ENCODE measurements at regions not wholly inside any gene's neighbourhood (a gene's known extent, or its start where the extent isn't known, plus 50 kb on each side); places are given as distances from the start of the nearest gene placed in this dataset.

- H4K20me1 ChIP-seq (ENCODE audit: low read depth, low read length), result no peaks in the 10 kb centered on the region
- H3K36me3 ChIP-seq (ENCODE audit: low read length), result no peaks in the 10 kb centered on the region
- no peak overlapping the region for H2AFZ ChIP-seq (ENCODE audit: low read depth, low read length, severe bottlenecking)
- H3F3A ChIP-seq (ENCODE audit: insufficient read depth), result no peaks in the 10 kb centered on the region
- H3K27ac ChIP-seq (ENCODE audit: low read depth, low read length), result no peak overlapping the region
- H3K9me2 ChIP-seq (replicated peaks; ENCODE audit: insufficient read depth, low read length), result no peaks in the 10 kb centered on the region
- H3K4me3 ChIP-seq (ENCODE audit: insufficient read depth, low read length, poor library complexity, severe bottlenecking), result no peak overlapping the region
- H3K9me3 ChIP-seq (ENCODE audit: insufficient read depth, low read length), result no peaks in the 10 kb centered on the region
- H3K9ac ChIP-seq (ENCODE audit: low read length), result no peak overlapping the region
- no peaks in the 10 kb centered on the region for H3K27me3 ChIP-seq (ENCODE audit: low read length)
- no peaks in the 10 kb centered on the region for H3K79me2 ChIP-seq (ENCODE audit: insufficient read depth, low read length)
- TF ChIP-seq, protein P1, sequence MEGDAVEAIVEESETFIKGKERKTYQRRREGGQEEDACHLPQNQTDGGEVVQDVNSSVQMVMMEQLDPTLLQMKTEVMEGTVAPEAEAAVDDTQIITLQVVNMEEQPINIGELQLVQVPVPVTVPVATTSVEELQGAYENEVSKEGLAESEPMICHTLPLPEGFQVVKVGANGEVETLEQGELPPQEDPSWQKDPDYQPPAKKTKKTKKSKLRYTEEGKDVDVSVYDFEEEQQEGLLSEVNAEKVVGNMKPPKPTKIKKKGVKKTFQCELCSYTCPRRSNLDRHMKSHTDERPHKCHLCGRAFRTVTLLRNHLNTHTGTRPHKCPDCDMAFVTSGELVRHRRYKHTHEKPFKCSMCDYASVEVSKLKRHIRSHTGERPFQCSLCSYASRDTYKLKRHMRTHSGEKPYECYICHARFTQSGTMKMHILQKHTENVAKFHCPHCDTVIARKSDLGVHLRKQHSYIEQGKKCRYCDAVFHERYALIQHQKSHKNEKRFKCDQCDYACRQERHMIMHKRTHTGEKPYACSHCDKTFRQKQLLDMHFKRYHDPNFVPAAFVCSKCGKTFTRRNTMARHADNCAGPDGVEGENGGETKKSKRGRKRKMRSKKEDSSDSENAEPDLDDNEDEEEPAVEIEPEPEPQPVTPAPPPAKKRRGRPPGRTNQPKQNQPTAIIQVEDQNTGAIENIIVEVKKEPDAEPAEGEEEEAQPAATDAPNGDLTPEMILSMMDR (IDR thresholded peaks at IDR 0.05; ENCODE audit: insufficient read depth, low read length, poor library complexity, severe bottlenecking), result no peak
- no peak for TF ChIP-seq EZH2phosphoT487 (conservative IDR thresholded peaks at IDR 0.05; ENCODE audit: low read length)
- no peak overlapping the region for H3K4me2 ChIP-seq (ENCODE audit: low read depth, low read length, poor library complexity, severe bottlenecking)
Measured at GRCh38 chr1:8116894-8117264, 90.8 kb upstream of the ERRFI1 start.

GRCh38 chr1:8115769-8116167 is 89.7 kb upstream of the ERRFI1 start:
- H3K27ac ChIP-seq (ENCODE audit: low read depth, low read length), result no peak overlapping the region
- H3K9me3 ChIP-seq (ENCODE audit: insufficient read depth, low read length), result no peaks in the 10 kb centered on the region
- no peaks in the 10 kb centered on the region for H3F3A ChIP-seq (ENCODE audit: insufficient read depth)
- no peaks in the 10 kb centered on the region for H4K20me1 ChIP-seq (ENCODE audit: low read depth, low read length)
- no peaks in the 10 kb centered on the region for H3K36me3 ChIP-seq (ENCODE audit: low read length)
- no peak overlapping the region for H3K4me3 ChIP-seq (ENCODE audit: insufficient read depth, low read length, poor library complexity, severe bottlenecking)
- TF ChIP-seq, protein P1 (IDR thresholded peaks at IDR 0.05; ENCODE audit: insufficient read depth, low read length, poor library complexity, severe bottlenecking), result no peak
- TF ChIP-seq EZH2phosphoT487 (conservative IDR thresholded peaks at IDR 0.05; ENCODE audit: low read length), result no peak
- no peaks in the 10 kb centered on the region for H3K79me2 ChIP-seq (ENCODE audit: insufficient read depth, low read length)
- H2AFZ ChIP-seq (ENCODE audit: low read depth, low read length, severe bottlenecking), result no peak overlapping the region
- no peaks in the 10 kb centered on the region for H3K9me2 ChIP-seq (replicated peaks; ENCODE audit: insufficient read depth, low read length)
- H3K4me2 ChIP-seq (ENCODE audit: low read depth, low read length, poor library complexity, severe bottlenecking), result no peak overlapping the region
- no peaks in the 10 kb centered on the region for H3K27me3 ChIP-seq (ENCODE audit: low read length)
- H3K9ac ChIP-seq (ENCODE audit: low read length), result no peak overlapping the region

GRCh38 chr1:8115031-8115768 is 89.1 kb upstream of the ERRFI1 start:
- Histone ChIP-seq H3K79me2 (ENCODE audit: insufficient read depth, low read length) (no peaks in the 10 kb centered on the region), H3K9me2 (replicated peaks; ENCODE audit: insufficient read depth, low read length) (no peaks in the 10 kb centered on the region), H3K36me3 (ENCODE audit: low read length) (no peaks in the 10 kb centered on the region), H3K4me2 (ENCODE audit: low read depth, low read length, poor library complexity, severe bottlenecking) (no peak overlapping the region), H3K9ac (ENCODE audit: low read length) (no peak overlapping the region), H3K4me3 (ENCODE audit: insufficient read depth, low read length, poor library complexity, severe bottlenecking) (no peak overlapping the region), H2AFZ (ENCODE audit: low read depth, low read length, severe bottlenecking) (no peak overlapping the region), H3F3A (ENCODE audit: insufficient read depth) (no peaks in the 10 kb centered on the region), H3K27me3 (ENCODE audit: low read length) (no peaks in the 10 kb centered on the region), H3K27ac (ENCODE audit: low read depth, low read length) (no peak overlapping the region), H4K20me1 (ENCODE audit: low read depth, low read length) (no peaks in the 10 kb centered on the region), H3K9me3 (ENCODE audit: insufficient read depth, low read length) (no peaks in the 10 kb centered on the region)
- TF ChIP-seq, protein P1 (IDR thresholded peaks at IDR 0.05; ENCODE audit: insufficient read depth, low read length, poor library complexity, severe bottlenecking), result no peak
- no peak for TF ChIP-seq EZH2phosphoT487 (conservative IDR thresholded peaks at IDR 0.05; ENCODE audit: low read length)
